ENCODE measurements at regions not wholly inside any gene's neighbourhood (a gene's known extent, or its start where the extent isn't known, plus 50 kb on each side); places are given as distances from the start of the nearest gene placed in this dataset.

- TF ChIP-seq ZBTB7A (IDR thresholded peaks at IDR 0.05; ENCODE audit: low read depth) (no peak), REST (IDR thresholded peaks at IDR 0.05; ENCODE audit: low read depth) (no peak), RAD21 (IDR thresholded peaks at IDR 0.05; ENCODE audit: low read depth) (no peak), YY1 (IDR thresholded peaks at IDR 0.05; ENCODE audit: low read depth) (no peak), EGR1 (IDR thresholded peaks at IDR 0.05) (no peak), CEBPB (IDR thresholded peaks at IDR 0.05) (no peak), TCF12 (IDR thresholded peaks at IDR 0.05; ENCODE audit: low read depth) (no peak), EP300 (IDR thresholded peaks at IDR 0.05; ENCODE audit: borderline replicate concordance) (no peak), TEAD4 (IDR thresholded peaks at IDR 0.05) (no peak), FOXM1 (IDR thresholded peaks at IDR 0.05; ENCODE audit: borderline replicate concordance, low read depth) (no peak), CREB1 (IDR thresholded peaks at IDR 0.05; ENCODE audit: low read depth) (no peak)
- TF ChIP-seq, protein P1, sequence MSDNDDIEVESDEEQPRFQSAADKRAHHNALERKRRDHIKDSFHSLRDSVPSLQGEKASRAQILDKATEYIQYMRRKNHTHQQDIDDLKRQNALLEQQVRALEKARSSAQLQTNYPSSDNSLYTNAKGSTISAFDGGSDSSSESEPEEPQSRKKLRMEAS (IDR thresholded peaks at IDR 0.05), result no peak
- TF ChIP-seq, protein P2, sequence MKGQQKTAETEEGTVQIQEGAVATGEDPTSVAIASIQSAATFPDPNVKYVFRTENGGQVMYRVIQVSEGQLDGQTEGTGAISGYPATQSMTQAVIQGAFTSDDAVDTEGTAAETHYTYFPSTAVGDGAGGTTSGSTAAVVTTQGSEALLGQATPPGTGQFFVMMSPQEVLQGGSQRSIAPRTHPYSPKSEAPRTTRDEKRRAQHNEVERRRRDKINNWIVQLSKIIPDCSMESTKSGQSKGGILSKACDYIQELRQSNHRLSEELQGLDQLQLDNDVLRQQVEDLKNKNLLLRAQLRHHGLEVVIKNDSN (IDR thresholded peaks at IDR 0.05), result no peak
Observed at GRCh38 chr1:91120936-91121335, 99.1 kb upstream of the ZNF644 start.

Data from Ishikawa (cell line).